HG03159 (cell line): ENCODE measurements at regions not wholly inside any gene's neighbourhood (a gene's known extent, or its start where the extent isn't known, plus 50 kb on each side); places are given as distances from the start of the nearest gene placed in this dataset.
"Not testable (repeated sequence)": the region's sequence is repeated elsewhere in the genome, so short reads cannot be mapped to it uniquely, and the experiment has no call there.

Experiments used
- ATAC-seq: cut with Tn5 transposase; IDR thresholded peaks from one replicate; pipeline ENCODE4 v1.9.1; 2021; ENCODE audit warnings: mild to moderate bottlenecking, moderate library complexity; ENCODE audit not compliant: unreplicated experiment

DNA sequence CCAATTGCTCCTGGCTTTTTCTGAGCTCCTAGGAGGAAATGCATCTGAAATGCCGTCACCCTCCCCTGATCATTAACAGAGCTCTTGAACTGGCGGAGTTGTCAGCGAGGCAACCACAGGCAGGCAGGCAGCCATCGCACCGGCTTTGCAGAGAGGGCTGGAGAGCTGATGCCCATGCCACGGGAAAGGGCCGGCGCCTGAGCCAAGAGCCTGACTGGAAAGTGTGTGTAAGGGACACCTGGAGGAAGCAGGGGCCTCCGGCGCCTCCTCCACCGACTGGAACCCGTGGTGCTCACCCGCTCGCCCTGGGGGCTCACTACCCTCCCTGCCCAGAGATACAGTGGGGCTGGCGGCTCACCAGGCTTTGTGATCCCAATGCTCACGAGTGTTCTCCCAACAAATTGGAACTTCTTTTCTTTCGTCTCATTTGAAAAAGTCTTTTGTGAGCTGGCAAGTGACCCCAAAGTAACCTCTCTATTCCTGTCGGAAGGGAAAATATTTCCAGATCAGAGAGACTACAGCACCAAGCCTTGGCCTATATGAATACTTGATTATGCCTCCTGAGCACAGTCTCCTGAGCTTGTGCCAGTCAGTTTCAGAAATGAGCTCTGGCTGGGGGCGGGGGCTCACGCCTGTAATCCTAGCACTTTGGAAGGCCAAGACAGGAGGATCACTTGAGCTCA lies 97.7 kb upstream of the SLC25A33 start:
- no peak for ATAC-seq

DNA sequence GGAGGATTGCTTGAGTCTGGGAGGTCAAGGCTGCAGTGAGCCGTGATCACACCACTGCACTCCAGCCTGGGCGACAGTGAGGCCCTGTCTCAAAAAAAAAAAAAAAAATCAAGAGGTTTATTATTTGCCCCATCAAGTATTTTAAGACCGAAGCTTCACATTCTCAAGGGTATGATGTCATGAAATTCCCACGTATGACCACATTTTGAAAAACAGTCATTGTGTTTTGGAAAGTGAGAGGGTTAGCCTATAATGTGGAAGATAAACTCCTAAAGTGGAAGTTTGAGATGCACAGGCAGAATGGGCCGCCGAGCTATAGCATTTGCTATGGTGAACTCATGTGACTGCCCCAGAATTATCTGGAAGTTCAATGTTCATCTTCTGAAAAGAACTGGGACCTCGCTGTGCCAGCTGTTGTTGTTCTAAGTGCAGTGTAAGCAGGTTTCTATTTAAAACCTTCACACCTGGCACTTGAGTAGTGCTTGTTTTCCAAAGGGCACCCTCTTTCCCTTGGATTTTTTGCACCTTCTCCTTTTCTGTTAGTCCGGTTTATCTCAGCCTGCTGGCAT lies 96.9 kb upstream of the SLC25A33 start:
- no peak for ATAC-seq

DNA sequence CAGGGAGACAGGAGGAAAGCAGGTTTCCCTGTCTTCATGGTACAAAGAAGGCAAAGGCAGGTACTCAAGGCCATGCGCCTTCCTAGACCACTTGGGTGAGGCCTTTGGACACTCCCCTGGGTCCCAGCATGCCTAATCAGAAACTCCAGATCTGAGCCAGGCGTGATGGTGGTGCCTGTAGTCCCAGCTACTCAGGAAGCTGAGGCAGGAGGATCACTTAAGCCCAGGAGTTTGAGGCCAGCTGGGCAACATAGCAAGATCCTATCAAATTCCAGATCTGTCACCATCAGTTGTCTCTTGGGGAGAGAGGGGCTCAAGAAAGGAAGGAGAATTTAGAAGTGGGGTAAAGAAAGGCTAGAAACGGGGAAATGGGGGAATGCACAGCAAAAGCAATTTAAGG lies 96.3 kb upstream of the SLC25A33 start:
- no peak for ATAC-seq

GRCh38 chr1:9443913-9444445 lies 95.3 kb upstream of the SLC25A33 start:
- no peak for ATAC-seq

DNA sequence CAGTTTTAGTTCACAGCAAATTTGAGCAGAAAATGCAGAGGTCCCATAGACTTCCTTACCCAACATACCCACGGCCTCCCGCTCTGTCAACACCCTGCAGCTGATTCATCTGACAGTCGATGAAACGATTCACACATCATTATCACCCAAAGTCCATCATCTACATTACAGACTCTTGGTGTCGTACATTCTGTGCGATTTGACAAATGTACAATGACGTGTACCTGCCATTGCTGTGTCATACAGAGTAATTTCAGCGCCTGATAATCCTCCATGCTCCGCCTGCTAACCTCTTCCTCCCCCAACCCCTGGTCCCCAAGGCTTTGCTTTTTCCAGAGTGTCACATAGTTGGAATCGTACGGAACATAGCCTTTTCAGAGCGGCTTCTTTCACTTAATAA lies 94.7 kb upstream of the SLC25A33 start:
- ATAC-seq = no peak

GRCh38 chr1:9445081-9445480 lies 94.2 kb upstream of the SLC25A33 start:
- ATAC-seq = not testable (repeated sequence)

- no peak for ATAC-seq
These were observed 91.9 kb upstream of the SLC25A33 start for GRCh38 chr1:9447215-9447960.

GRCh38 chr1:9448132-9449109 lies 90.8 kb upstream of the SLC25A33 start:
- no peak for ATAC-seq

- ATAC-seq = no peak
These were observed 90.1 kb upstream of the SLC25A33 start for GRCh38 chr1:9449110-9449627.

DNA sequence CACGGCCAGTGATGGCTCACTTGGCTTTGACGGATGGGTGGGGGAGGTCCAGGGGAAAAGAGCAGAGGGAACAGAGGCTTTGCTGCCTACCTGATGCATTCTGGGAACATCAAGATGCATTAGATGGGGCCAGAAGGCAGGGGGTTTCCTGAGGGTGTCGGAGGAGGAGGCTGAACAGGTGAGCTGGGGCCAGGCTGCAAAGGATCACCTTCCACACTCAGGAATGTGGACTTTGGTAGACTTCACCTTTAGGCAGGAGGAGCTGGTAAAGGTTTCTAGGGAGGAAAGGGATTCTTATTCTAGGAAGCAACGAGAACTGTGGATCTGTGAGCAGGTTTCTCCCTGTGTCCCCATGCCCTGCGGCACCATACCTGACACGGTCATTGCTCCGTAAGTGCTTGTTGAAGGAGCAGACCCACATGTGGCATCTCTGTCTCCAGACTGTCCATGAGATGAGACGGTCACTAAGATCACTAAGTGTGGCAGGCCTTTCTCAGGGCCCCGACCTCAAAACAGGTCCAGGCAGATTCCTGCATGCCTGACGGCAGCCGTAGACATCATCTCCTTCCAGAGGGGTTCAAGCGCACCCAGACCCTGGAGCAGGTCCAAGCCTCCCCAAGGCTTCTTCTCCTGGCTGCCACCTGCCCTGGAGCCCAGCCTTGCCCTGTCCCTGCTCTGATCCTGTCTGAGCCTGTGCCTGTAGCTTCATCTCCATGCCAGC lies 89.1 kb upstream of the SLC25A33 start:
- no peak for ATAC-seq

GRCh38 chr1:9451081-9451480 lies 88.2 kb upstream of the SLC25A33 start:
- no peak for ATAC-seq

DNA sequence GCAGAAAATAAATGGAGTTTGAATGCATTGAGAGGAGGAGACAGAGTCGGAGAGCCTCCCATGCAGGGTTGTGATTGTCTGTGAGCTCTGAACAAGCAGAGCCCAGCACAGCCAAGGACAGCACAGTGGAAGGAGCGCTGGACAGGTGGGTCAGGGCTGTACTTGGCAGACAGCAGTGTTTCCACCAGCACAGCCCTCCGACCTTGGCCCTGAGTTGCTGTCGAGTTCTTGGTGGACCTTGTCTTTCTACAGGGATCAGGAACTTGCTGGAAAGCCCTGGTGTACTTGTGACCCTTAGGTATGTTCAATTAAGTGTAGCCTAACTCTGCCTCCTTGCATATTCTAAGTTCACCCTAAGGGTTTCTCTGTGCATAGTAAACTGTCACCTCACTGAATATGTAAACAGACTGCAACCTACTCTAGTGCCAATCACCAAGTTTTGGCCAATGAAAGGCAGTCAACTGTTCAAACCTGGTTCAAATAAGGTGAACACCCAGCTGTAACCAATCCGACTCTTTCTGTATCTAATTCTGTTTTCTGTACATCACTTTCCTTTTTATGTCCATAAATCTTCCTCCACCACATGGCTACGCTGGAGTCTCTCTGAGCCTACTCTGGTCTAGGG lies 86.6 kb upstream of the SLC25A33 start:
- no peak for ATAC-seq

- no peak for ATAC-seq
These were observed 85.9 kb upstream of the SLC25A33 start for GRCh38 chr1:9453375-9453774.

GRCh38 chr1:9453779-9454418 lies 85.4 kb upstream of the SLC25A33 start:
- ATAC-seq = no peak

DNA sequence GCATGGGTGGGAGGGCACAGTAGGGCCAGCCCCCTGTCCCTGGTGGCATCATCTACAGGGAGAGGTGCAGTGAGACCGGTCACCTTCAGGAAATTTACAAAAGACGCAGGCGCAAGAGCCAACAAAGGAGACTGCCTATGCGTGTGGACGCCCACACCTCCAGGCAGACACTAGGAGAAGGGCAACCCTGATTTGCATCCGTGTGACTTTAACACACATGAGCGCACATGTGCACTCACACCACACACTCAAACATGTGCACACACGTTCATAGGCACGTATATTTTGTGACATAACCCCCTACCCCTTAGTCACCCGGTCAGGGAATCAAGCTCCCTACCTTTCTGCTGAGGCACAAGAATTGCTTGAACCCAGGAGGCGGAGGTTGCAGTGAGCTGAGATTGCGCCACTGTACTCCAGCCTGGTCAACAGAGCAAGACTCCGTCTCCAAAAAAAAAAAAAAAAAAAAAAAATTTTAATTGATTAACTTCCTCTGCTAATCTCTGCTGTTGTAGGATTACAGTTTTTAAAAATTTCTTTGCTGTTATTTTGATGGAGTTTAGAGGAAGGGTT lies 84.7 kb upstream of the SLC25A33 start:
- no peak for ATAC-seq

DNA sequence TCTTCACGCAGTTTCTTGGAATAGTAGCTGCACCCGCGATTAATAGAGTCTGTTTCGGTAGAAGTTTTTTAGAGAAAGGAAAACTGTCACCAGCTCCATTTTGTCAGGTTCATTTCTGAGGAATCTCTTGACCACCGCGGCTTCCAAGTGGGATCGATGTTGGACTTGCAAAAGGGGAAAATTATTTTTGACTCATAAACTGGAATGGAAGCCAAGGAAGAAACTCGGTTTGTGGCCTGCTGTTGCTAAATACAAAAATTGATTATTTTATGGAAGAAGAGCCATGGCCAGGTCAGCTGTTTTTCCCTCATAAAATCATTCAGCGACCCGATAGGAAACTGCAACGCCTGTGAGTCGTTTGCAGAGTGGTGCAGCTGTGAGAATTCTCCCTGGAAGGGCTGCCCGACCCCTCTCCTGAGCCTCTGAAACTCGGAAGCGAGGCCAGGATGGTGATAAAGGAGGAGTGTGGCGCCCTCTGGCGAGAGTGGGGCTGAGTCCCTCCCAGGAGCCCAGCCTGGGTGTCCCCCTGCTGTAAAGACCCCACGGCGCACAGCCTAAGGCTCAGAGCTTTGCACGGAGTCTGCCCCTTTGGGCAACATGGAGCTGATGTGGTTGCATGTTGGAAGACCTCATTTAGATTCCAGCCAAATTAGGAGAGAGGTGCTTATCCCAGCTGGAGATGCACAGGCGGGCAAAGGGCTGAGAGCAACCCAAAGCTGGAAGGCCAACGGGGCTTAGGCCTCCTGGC lies 83.6 kb upstream of the SLC25A33 start:
- no peak for ATAC-seq

- ATAC-seq = no peak
These were observed 82.4 kb upstream of the SLC25A33 start for GRCh38 chr1:9456833-9457232.

GRCh38 chr1:9459816-9460407 lies 79.4 kb upstream of the SLC25A33 start:
- no peak for ATAC-seq
